NT2/D1 (cell line): ENCODE measurements at regions not wholly inside any gene's neighbourhood (a gene's known extent, or its start where the extent isn't known, plus 50 kb on each side); places are given as distances from the start of the nearest gene placed in this dataset.

Experiments used
- SUZ12 ChIP-seq: IDR thresholded peaks from 2 replicates; pipeline ENCODE4 v1.6.1; 2011; ENCODE audit not compliant: insufficient read length, insufficient read depth; ENCODE audit errors: extremely low read depth
- YY1 ChIP-seq: IDR thresholded peaks from 2 replicates; pipeline ENCODE4 v1.6.1; 2011; ENCODE audit not compliant: insufficient read length, insufficient read depth
- ZNF274 ChIP-seq: IDR thresholded peaks from 2 replicates; pipeline ENCODE4 v1.6.1; 2011; ENCODE audit warnings: mild to moderate bottlenecking, low read depth, low read length

- no peak for TF ChIP-seq ZNF274
- TF ChIP-seq SUZ12 = no peak
- no peak for TF ChIP-seq YY1
These were observed 110.1 kb upstream of the ADTRP start for GRCh38 chr6:11888727-11889126.
